ENCODE measurements at regions not wholly inside any gene's neighbourhood (a gene's known extent, or its start where the extent isn't known, plus 50 kb on each side); places are given as distances from the start of the nearest gene placed in this dataset.

GRCh38 chr2:57291209-57291608 lies 755.4 kb upstream of the VRK2 start:
- 37 to 60% methylated on average over 2 of the region's 2 CpGs for WGBS, 2 donors
- no peak for TF ChIP-seq POLR2A (IDR thresholded peaks at IDR 0.05)
- TF ChIP-seq, protein P1, sequence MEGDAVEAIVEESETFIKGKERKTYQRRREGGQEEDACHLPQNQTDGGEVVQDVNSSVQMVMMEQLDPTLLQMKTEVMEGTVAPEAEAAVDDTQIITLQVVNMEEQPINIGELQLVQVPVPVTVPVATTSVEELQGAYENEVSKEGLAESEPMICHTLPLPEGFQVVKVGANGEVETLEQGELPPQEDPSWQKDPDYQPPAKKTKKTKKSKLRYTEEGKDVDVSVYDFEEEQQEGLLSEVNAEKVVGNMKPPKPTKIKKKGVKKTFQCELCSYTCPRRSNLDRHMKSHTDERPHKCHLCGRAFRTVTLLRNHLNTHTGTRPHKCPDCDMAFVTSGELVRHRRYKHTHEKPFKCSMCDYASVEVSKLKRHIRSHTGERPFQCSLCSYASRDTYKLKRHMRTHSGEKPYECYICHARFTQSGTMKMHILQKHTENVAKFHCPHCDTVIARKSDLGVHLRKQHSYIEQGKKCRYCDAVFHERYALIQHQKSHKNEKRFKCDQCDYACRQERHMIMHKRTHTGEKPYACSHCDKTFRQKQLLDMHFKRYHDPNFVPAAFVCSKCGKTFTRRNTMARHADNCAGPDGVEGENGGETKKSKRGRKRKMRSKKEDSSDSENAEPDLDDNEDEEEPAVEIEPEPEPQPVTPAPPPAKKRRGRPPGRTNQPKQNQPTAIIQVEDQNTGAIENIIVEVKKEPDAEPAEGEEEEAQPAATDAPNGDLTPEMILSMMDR (IDR thresholded peaks at IDR 0.05): no peak
- Histone ChIP-seq H3K4me1 (no peaks in the 10 kb centered on the region), H3K4me3 (no peak overlapping the region), H3K36me3 (no peaks in the 10 kb centered on the region), H3K27me3 (no peaks in the 10 kb centered on the region), H3K27ac (no peak overlapping the region), H3K9me3 (no peaks in the 10 kb centered on the region)
- intact Hi-C loops (cut with DNase I): no loop called here
- no peak for DNase-seq

GRCh38 chr2:57296795-57297517 lies 749.6 kb upstream of the VRK2 start:
- Histone ChIP-seq H3K4me1 (no peaks in the 10 kb centered on the region), H3K27me3 (no peaks in the 10 kb centered on the region), H3K4me3 (no peak overlapping the region), H3K27ac (no peak overlapping the region), H3K36me3 (no peaks in the 10 kb centered on the region), H3K9me3 (no peaks in the 10 kb centered on the region)
- 68 to 71% methylated on average over 2 of the region's 2 CpGs for WGBS, 2 donors
- DNase-seq: no peak
- intact Hi-C loops (cut with DNase I): no loop called here
- TF ChIP-seq POLR2A (IDR thresholded peaks at IDR 0.05): no peak
- TF ChIP-seq, protein P1 (IDR thresholded peaks at IDR 0.05): no peak

GRCh38 chr2:57313678-57314077 lies 732.9 kb upstream of the VRK2 start:
- no peaks in the 10 kb centered on the region for H3K9me3 ChIP-seq
- H3K4me1 ChIP-seq: no peaks in the 10 kb centered on the region
- DNase-seq: no peak
- no peak overlapping the region for H3K27ac ChIP-seq
- no peaks in the 10 kb centered on the region for H3K36me3 ChIP-seq
- WGBS, 2 donors: 60 to 68% methylated on average over 2 of the region's 2 CpGs
- no peaks in the 10 kb centered on the region for H3K27me3 ChIP-seq
- no peak overlapping the region for H3K4me3 ChIP-seq
- no peak for TF ChIP-seq POLR2A (IDR thresholded peaks at IDR 0.05)
- TF ChIP-seq, protein P1 (IDR thresholded peaks at IDR 0.05): no peak
- intact Hi-C loops (cut with DNase I): no loop called here

GRCh38 chr2:57314682-57315081 lies 731.9 kb upstream of the VRK2 start:
- no peaks in the 10 kb centered on the region for H3K36me3 ChIP-seq
- no peak for TF ChIP-seq POLR2A (IDR thresholded peaks at IDR 0.05)
- TF ChIP-seq, protein P1 (IDR thresholded peaks at IDR 0.05): no peak
- no peak for DNase-seq
- intact Hi-C loops (cut with DNase I): no loop called here
- no peaks in the 10 kb centered on the region for H3K27me3 ChIP-seq
- H3K4me3 ChIP-seq: no peak overlapping the region
- H3K9me3 ChIP-seq: no peaks in the 10 kb centered on the region
- H3K27ac ChIP-seq: no peak overlapping the region
- no peaks in the 10 kb centered on the region for H3K4me1 ChIP-seq

- intact Hi-C loops (cut with DNase I): no loop called here
- Histone ChIP-seq H3K36me3 (no peaks in the 10 kb centered on the region), H3K27ac (no peak overlapping the region), H3K27me3 (no peaks in the 10 kb centered on the region), H3K9me3 (no peaks in the 10 kb centered on the region), H3K4me3 (no peak overlapping the region), H3K4me1 (no peaks in the 10 kb centered on the region)
- TF ChIP-seq POLR2A (IDR thresholded peaks at IDR 0.05): no peak
- TF ChIP-seq, protein P1 (IDR thresholded peaks at IDR 0.05): no peak
- WGBS, 2 donors: 32 to 46% methylated on average over 2 of the region's 2 CpGs
- DNase-seq: no peak
Measured at GRCh38 chr2:57330447-57330846, 716.2 kb upstream of the VRK2 start.

Measured in esophagus squamous epithelium (tissue), 5 donors.